GM10248 (cell line): ENCODE measurements at regions not wholly inside any gene's neighbourhood (a gene's known extent, or its start where the extent isn't known, plus 50 kb on each side); places are given as distances from the start of the nearest gene placed in this dataset.

Source experiments
- CTCF ChIA-PET: fragments of 300-600 bp; sonication (Branson Sonifier 250); formaldehyde crosslinking; extraction: SDS; loops from one replicate; lab custom pipeline; 2021; ENCODE audit warnings: antibody characterized with exemption; lab: Yijun Ruan, JAX
- POLR2A ChIA-PET: fragments of 350-650 bp; sonication (Branson Sonifier 250); formaldehyde crosslinking; extraction: SDS; loops from one replicate; lab custom pipeline; 2020; ENCODE audit warnings: antibody characterized with exemption; lab: Yijun Ruan, JAX
- DNase-seq: peaks from one replicate; pipeline ENCODE4 v3.0.0; 2012; ENCODE audit errors: extremely low spot score
- CTCF ChIP-seq: IDR thresholded peaks from 2 replicates; pipeline ENCODE4 v1.5.1; 2012; ENCODE audit warnings: mild to moderate bottlenecking, low read depth; ENCODE audit errors: extremely low read depth, missing control alignments, control extremely low read depth

- ChIA-PET POLR2A (no interaction called here), CTCF (interaction anchor here (1.1 kb wide), 1 partner anchor 29 kb away, joined by 3 read pairs; no protein-coding TSS in a partner anchor)
- no peak for DNase-seq
- TF ChIP-seq CTCF: no peak
Measured at GRCh38 chr10:56586461-56586891, 225.4 kb upstream of the ZWINT start.

- no peak for DNase-seq
- CTCF ChIA-PET: interaction anchor here (1.1 kb wide), 1 partner anchor 30 kb away, joined by 3 read pairs; no protein-coding TSS in a partner anchor
Measured at GRCh38 chr10:56585447-56586171, 224.6 kb upstream of the ZWINT start.

GRCh38 chr10:56583316-56583715, 222.3 kb upstream of the ZWINT start:
- TF ChIP-seq CTCF: no peak
- CTCF ChIA-PET: interaction anchor here (1.0 kb wide), 1 partner anchor 19 kb away, joined by 3 read pairs; no protein-coding TSS in a partner anchor
- POLR2A ChIA-PET: no interaction called here
- no peak for DNase-seq

More at GRCh38 chr10:56585447-56586171, 224.6 kb upstream of the ZWINT start:
- TF ChIP-seq CTCF: no peak
- POLR2A ChIA-PET: no interaction called here

- DNase-seq: no peak
- no peak for TF ChIP-seq CTCF
- ChIA-PET CTCF (no interaction called here), POLR2A (no interaction called here)
Measured at GRCh38 chr10:56567580-56567979, 206.5 kb upstream of the ZWINT start.

- TF ChIP-seq CTCF: no peak
- CTCF ChIA-PET: interaction anchor here (1.3 to 1.8 kb wide), 2 partner anchors 11 to 13 kb away, joined by 3 to 5 read pairs; no protein-coding TSS in a partner anchor
- DNase-seq: no peak
Measured at GRCh38 chr10:56561336-56561735, 200.3 kb upstream of the ZWINT start.

GRCh38 chr10:56551037-56551436, 190.0 kb upstream of the ZWINT start:
- ChIA-PET CTCF (no interaction called here), POLR2A (no interaction called here)
- DNase-seq: no peak
- TF ChIP-seq CTCF: no peak

More at GRCh38 chr10:56561336-56561735, 200.3 kb upstream of the ZWINT start:
- POLR2A ChIA-PET: no interaction called here
